GM06990 (cell line): ENCODE measurements at regions not wholly inside any gene's neighbourhood (a gene's known extent, or its start where the extent isn't known, plus 50 kb on each side); places are given as distances from the start of the nearest gene placed in this dataset.

Experiments
- DNase-seq: peaks from one replicate; pipeline ENCODE4 v3.0.0-alpha.2; 2011; ENCODE audit not compliant: insufficient read length; ENCODE audit errors: extremely low read depth
- H3K27me3 ChIP-seq: replicated peaks from 2 replicates; pipeline ENCODE4 v1.6.0; 2011; ENCODE audit warnings: low read length; ENCODE audit not compliant: control insufficient read depth, insufficient read depth
- H3K36me3 ChIP-seq: 2 replicates; pipeline ENCODE4 v1.5.1; 2011; ENCODE audit warnings: low read length; ENCODE audit not compliant: control insufficient read depth, insufficient read depth
- H3K4me3 ChIP-seq: replicated peaks from 2 replicates; pipeline ENCODE4 v1.5.1; 2011; ENCODE audit warnings: low read depth, mild to moderate bottlenecking, control low read depth, low read length
- TF ChIP-seq, protein P1 (sequence below): IDR thresholded peaks from 2 replicates; pipeline ENCODE4 v1.5.1; 2011; ENCODE audit warnings: low read length, control low read depth, mild to moderate bottlenecking, inconsistent platforms; ENCODE audit not compliant: insufficient read depth, poor library complexity, severe bottlenecking

DNA sequence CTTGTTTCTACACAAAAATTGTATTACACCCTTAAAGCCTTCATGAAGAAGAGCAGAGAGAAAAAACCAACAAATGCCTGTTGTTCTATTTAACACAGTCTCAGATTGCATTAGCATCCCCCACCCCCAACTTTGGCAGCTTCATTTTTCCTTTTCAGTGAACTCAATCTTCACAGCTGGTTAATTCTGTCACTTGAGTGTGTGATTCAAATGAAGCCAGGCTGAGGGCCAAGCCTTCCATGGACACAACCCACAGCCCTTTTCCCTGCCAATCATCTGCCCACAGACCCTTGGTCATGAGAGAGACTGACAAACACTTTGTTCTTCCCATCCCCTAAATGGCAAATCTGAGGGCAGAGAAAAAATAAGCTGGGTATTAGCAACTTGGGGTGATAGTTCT is 217.5 kb upstream of the NMUR2 start:
- DNase-seq = no peak
- H3K36me3 ChIP-seq = no peaks in the 10 kb centered on the region
- H3K4me3 ChIP-seq = no peak overlapping the region
- H3K27me3 ChIP-seq = no peaks in the 10 kb centered on the region
- TF ChIP-seq, protein P1, sequence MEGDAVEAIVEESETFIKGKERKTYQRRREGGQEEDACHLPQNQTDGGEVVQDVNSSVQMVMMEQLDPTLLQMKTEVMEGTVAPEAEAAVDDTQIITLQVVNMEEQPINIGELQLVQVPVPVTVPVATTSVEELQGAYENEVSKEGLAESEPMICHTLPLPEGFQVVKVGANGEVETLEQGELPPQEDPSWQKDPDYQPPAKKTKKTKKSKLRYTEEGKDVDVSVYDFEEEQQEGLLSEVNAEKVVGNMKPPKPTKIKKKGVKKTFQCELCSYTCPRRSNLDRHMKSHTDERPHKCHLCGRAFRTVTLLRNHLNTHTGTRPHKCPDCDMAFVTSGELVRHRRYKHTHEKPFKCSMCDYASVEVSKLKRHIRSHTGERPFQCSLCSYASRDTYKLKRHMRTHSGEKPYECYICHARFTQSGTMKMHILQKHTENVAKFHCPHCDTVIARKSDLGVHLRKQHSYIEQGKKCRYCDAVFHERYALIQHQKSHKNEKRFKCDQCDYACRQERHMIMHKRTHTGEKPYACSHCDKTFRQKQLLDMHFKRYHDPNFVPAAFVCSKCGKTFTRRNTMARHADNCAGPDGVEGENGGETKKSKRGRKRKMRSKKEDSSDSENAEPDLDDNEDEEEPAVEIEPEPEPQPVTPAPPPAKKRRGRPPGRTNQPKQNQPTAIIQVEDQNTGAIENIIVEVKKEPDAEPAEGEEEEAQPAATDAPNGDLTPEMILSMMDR = no peak

DNA sequence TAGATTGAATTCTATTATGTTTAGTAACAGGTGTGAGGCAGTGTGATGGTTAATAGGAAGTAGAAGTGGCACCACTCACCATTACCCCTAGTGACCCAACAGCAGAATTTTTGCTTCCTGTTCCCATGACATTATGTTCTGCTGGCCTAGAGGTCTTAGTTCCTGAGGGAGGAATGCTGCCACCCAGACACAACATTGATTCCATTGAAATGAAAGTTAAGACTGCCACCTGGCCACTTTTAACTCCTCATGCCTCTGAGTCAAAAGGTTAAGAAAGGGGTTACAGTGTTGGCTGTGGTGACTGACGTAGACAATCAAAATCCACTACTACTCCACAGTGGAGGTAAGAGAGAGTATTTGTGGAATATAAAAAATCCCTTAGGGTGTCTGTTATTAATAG is 218.9 kb upstream of the NMUR2 start:
- H3K4me3 ChIP-seq = no peak overlapping the region
- TF ChIP-seq, protein P1 = no peak
- no peaks in the 10 kb centered on the region for H3K36me3 ChIP-seq
- no peak for DNase-seq
- H3K27me3 ChIP-seq = no peaks in the 10 kb centered on the region

DNA sequence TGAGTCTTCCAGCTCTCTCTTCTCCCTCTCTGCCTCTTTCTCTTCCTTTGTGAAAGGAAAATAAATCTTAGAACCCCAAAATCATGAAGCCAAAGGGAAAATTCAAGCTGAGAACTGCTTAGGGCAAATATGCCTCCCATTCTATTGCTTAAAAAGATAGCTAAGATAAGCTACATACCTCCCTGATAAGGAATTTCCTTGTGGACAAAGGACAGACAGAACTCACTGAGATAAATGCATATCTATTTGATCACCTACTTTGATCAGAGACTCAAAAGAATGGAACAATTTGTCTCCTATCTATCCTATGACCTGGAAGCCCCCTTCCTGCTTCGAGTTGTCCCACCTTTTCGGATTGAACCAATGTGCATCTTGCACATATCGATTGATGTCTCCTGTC is 220.6 kb upstream of the NMUR2 start:
- H3K4me3 ChIP-seq = no peak overlapping the region
- DNase-seq = no peak
- no peaks in the 10 kb centered on the region for H3K36me3 ChIP-seq
- TF ChIP-seq, protein P1 = no peak
- H3K27me3 ChIP-seq = no peaks in the 10 kb centered on the region

DNA sequence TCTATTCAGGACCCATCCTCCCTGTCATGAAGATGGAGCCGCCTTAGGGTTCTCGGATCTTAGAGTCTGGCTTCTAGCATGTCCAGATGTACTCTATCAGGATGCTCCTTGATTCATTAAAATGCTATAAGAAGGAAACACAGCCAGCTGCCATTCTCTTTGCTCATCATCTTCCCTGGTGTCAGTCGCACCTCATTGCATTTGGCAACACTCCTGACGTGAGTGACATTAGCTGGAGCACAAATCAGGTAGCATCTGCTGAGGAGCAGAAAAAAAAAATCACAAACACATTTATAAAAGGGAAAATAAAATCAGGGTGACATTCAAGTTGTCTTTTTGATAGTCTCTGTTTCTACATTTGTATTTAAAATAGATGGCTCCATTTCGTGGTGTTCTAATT is 226.1 kb upstream of the NMUR2 start:
- Histone ChIP-seq H3K27me3 (no peaks in the 10 kb centered on the region; the same call in 1 of the 2 replicates), H3K36me3 (no peaks in the 10 kb centered on the region), H3K4me3 (no peak overlapping the region)
- TF ChIP-seq, protein P1 = no peak
- no peak for DNase-seq

DNA sequence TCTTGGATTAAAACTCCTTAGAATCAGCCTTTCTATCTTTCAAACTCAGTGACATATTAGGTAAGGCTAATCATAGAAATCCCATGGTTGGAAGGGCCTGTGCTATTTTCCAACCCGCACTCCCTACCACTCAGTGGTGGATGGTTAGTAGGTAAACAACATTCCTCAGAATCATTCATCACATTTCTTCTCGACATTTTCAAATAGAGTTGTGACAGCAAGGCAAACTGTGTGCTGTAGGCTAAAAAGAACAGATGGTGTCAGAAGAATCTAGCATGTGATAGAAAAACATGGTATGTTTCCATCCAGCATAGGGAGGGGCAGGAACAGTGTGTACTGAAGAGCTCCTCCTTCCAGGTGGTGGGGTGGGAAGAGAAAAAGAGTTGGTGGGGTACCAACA is 227.3 kb upstream of the NMUR2 start:
- Histone ChIP-seq H3K27me3 (no peaks in the 10 kb centered on the region; the same call in 1 of the 2 replicates), H3K4me3 (no peak overlapping the region), H3K36me3 (no peaks in the 10 kb centered on the region)
- DNase-seq = no peak
- TF ChIP-seq, protein P1 = no peak

DNA sequence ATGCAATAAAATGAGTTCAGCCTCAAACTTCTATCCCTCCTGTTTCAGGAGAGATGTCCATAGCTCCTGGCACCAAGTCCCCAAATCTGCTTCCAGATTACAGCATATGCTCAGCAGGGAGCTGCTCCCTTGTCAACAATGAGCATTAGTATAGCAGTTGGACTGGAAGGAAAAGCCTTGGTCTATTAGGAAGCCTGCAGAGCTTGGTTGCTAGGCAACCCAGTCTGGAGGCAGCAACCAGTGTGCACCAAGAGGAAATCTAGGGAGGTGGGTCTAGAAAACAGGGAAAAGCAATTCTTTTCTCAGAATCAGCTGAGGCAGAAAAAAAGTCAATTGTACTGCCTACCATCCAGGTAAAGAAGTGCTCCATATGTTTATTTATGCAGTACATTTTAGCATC is 229.5 kb upstream of the NMUR2 start:
- no peak for DNase-seq
- Histone ChIP-seq H3K27me3 (no peaks in the 10 kb centered on the region; the same call in 1 of the 2 replicates), H3K4me3 (no peak overlapping the region), H3K36me3 (no peaks in the 10 kb centered on the region)
- TF ChIP-seq, protein P1 = no peak
